T1000 (cell line): ENCODE measurements at regions not wholly inside any gene's neighbourhood (a gene's known extent, or its start where the extent isn't known, plus 50 kb on each side); places are given as distances from the start of the nearest gene placed in this dataset.
A peak's percentile ranks its signal among the peaks of the same experiment; 100 is the strongest.

Experiments
- DNase-seq: peaks from one replicate; lab custom pipeline; 2025; ENCODE audit warnings: mixed read lengths; lab: John Stamatoyannopoulos, UW

DNA sequence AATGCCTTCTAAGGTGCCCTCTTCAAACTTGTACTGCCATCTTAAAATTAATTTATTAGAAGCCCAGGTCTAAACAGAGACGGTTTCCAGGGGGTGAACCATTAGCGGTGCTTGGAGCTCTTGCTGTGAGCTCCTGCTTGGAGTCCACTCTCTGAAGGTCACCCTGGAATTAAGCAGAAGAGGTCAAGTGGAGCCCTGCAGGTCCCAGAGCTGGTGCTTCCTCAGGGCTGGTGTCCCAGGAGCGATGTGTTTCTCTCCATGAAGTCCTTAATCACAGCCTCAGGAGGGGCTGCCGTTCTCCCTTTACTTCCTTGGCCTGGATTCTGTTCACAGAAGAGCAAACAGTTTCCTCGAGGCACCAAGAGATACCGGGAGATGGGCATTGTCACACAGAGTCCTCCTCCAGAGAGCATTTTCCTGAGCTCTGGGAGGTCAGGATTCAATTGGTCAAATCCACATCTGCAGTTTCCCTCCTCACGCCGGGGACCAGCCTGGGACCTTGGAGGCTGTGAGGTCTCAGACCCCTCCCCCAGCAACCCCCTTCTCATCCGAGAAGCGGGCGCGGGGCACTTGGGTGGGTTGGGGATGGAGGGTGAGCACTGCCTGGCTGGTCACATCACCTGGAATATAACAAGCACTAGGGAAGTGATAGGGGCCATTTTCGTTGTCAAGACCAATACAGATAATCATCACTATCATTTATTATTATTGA is 310.4 kb downstream of the AJAP1 start:
- DNase-seq: no peak

- peak; percentile 5 for DNase-seq
Measured at GRCh38 chr1:4963251-4963650, 308.8 kb downstream of the AJAP1 start.

DNA sequence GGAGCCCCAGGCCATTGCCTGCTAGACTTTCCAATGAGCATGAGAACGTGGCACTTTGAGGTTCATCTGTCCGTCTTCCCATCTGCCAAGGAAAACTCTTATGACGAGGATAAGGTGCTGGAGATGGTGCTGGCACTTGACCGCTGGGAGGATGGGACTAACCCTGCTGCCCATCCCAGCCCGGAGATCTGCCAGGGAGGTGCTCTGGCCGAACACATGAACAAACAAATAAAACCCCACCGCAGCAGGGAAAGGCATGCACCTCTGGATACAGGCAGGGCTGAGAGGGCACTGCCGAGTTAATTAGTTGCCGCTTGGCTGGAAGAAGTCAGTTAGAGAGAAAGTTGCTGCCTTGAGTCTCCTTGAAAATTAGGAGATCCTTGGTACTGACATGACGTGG is 308.4 kb downstream of the AJAP1 start:
- DNase-seq: no peak

DNA sequence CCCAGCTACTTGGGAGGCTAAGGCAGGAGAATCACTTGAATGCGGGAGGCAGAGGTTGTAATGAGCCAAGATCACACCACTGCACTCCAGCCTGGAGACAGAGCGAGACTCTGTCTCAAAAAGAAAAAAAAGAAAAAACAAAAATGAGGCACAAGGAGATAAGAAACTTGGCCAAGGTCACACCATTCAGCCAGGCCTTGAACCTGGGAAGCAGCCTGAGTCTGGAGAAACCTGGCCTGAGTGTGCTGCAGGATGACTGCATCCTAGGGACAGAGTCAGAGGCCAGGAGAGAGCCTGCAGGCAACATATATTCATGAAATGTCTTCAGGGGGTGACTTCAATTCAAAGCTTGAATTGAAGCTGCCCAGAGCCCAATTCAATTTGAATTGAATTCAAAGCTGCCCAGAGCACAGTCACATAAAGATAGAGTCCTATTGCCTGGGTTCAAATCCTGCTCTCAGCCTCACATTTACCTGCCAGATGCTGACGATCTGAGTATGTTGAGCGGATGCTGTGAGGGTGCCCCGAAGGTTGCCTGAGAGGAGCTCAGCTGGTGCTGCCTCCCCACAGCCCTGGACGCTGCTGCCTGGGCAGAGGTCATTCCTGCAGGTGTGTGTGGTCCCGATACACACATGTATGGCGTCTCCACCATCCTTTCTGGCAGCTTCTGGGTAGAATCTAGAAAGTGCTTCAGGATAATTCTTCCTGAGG is 307.7 kb downstream of the AJAP1 start:
- no peak for DNase-seq

DNA sequence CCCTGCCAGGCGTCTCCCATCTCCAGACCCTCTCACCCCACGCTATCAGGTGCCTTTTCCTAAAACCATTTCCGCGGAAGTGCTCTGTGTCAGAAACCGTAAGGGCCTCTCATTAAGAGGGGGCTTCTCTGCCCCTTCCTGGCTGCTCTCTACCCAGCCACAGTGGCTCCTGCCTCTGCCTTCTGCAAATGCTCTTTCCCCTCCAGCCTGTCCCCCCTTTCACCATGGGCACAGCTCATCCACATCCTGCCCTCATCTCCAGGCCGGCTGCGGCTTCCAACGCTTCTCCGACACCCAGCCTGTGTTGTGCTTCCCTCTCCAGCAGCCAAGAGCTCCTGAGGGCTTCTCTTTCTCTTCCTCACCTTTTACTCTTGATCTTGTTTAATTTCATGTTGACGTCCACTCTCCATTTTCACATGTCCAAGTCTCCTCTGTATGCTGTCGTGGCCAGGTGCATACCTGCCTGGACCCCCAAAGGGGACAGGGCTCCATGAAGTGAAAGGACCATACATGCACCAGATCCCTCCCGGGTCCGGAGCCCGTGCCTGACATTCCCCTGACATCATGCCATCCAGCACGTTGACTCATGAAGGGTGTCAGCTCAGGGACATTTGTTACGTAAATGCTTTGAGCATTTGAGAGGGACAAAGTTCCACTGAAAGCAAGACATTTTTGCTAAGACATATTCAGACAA is 306.5 kb downstream of the AJAP1 start:
- DNase-seq: no peak

- no peak for DNase-seq
Measured at GRCh38 chr1:4960336-4960735, 305.9 kb downstream of the AJAP1 start.

DNA sequence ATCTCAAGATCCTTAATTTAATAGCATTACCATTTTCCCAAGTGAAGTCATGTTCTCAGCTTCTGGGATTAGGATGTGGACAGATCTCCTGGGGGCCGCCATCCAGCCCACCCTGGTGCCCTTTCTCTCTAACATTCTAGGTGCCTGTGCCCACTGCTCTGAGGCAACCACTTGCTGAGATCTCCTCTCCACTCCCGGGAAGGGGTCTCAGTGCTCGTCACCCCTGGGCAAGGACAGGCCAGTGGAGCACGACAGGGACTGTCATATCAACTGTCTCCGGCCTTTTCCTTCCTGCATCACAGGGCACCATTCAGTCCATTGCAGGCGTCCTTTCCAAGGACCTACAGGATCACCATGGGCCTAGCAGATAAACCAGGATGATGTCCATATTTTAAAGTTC is 304.8 kb downstream of the AJAP1 start:
- no peak for DNase-seq

GRCh38 chr1:4957027-4957426 is 302.6 kb downstream of the AJAP1 start:
- no peak for DNase-seq

GRCh38 chr1:4954392-4954791 is 300.0 kb downstream of the AJAP1 start:
- no peak for DNase-seq

- no peak for DNase-seq
Measured at GRCh38 chr1:4951601-4952000, 297.2 kb downstream of the AJAP1 start.

GRCh38 chr1:4946343-4946742 is 291.9 kb downstream of the AJAP1 start:
- no peak for DNase-seq

- no peak for DNase-seq
Measured at GRCh38 chr1:4944911-4945310, 290.5 kb downstream of the AJAP1 start.

DNA sequence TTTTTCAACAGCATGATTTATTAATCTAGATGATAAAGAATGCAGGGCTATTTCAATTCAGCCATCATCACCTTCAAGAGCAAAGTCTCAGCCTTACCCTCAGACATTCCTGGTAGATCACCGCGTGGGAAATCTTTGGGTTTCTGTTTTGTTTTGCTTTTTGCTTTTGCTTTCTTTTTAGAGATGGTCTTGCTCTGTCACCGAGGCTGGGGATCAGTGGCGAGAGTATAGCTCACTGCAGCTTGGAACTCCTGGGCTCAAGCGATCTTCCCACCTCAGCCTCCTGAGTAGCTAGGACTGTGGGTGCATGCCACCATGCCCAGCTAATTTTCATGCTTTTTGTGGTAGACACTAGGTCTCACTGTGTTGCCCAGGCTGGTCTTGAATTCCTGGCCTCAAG is 289.7 kb downstream of the AJAP1 start:
- DNase-seq: no peak

GRCh38 chr1:4939266-4939665 is 284.9 kb downstream of the AJAP1 start:
- DNase-seq: no peak

DNA sequence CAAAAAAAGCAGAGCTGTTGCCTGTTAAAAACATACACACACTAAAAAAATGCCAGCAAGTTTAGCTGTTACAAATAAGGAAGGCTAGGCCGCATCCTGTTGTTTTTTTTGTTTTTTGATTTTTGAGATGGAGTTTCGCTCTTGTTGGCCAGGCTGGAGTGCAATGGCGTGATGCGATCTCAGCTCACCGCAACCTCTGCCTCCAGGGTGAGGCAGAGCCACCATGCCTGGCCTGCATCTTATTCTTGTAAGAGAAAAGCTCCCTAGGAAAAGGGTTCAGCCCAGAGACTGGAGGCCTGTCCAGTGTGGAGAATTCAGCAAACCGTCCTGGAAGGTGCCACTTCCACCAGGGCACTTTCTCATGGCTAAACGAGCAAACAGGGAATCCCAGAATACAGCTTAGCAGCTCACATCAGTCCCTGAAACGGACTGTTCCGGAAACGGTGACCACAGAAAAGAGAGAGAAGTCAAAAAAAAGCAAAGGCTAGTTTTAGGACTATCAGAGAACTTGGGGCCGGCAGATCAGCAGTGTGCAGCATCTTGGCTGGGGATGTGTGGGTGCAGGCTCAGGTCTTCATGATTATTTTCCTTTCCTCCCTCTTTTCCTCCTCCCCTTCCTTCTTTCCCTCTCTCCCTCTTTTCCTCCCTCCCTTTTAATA is 283.6 kb downstream of the AJAP1 start:
- no peak for DNase-seq

- DNase-seq: no peak
Measured at GRCh38 chr1:4935807-4936206, 281.4 kb downstream of the AJAP1 start.

- no peak for DNase-seq
Measured at GRCh38 chr1:4933232-4933631, 278.8 kb downstream of the AJAP1 start.

DNA sequence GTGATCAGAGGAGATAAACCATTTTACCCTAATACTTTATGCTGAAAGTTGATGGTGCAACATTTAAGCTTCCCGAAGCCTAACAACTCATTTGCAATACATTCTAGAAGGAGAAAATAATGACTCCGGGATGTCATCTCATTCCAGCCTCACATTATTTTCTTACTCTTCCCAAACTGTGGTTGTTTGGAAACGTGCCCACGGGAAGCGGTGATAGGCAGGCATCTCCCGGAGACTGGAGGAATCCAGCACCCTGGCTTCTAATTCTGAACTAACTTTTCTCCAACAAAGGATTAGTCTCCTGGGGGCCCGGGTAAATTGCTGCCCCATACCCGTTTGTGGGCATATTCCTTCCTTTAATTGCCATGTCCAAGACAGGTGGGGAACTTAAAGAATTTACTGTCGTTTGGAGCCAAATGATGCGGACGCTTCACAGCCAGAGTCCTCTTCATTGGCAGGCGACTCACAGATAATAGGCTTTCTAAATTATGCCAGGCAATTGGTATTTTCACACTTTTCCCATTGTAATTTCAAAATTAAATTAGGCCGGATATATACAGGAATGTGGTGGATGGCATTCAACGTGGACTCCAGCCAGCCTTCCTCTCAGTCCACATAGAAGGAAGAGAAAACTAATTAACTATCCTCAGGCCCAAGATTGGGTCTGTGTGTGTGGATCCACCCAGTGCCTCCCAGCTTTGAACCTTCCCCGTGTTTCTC is 278.1 kb downstream of the AJAP1 start:
- no peak for DNase-seq

DNA sequence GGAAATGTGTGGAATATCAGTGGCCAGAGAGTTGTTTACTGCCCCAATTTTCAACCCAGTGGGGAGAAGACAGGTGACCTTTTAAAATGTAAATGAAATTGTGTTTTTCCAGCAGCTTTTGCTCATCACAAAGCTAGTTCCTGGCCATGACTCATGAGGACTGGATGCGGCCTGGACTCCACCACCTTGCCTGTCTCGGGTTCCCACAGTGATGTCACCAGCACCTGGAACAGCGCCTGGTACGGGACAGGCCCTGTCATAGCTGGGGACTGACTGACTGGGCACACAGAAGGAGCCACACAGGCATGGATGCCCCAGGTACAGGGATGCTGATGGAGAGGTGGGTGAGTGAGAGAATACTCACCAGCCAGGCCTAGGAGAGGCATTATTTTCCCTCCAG is 277.1 kb downstream of the AJAP1 start:
- no peak for DNase-seq

DNA sequence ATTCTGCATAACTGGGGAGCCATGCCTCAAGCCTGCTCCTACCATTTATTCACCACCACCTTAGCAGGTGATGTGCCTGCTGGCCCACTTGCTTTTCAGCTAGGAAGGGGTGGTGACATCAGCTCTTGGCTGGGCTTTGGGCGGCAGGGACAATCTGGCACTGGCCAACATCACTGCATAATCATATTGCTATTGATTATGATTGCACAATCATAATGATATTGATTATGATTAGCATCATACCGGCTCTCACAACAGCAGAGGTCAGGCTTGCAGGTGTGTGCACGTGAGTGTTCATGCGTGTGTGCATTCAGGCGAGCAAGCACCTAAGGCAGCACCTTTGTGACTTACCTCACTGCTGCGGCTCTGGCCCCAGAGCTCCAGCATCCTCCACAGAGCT is 273.8 kb downstream of the AJAP1 start:
- DNase-seq: no peak

GRCh38 chr1:4924356-4924755 is 269.9 kb downstream of the AJAP1 start:
- DNase-seq: no peak

DNA sequence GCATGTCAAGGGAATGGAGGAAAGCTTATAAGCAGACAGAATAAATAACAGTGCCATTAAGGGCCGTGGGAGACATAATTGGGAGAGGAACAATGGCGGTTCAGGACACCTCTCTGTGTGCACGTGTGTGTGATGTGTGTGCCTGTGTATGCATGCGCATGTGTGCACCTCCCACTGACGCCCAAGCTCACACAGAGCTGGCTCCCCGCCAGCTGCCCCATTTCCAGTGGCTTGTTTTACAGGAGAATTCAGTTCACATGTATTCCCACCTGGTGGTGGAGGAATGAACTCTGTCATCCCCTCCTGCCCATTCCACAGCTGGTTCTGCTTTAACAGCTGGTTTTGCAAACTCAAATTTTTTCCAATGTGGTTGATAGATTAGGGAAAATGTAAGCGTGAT is 262.2 kb downstream of the AJAP1 start:
- no peak for DNase-seq
